ENCODE measurements at regions not wholly inside any gene's neighbourhood (a gene's known extent, or its start where the extent isn't known, plus 50 kb on each side); places are given as distances from the start of the nearest gene placed in this dataset.

- Histone ChIP-seq H3K27me3 (ENCODE audit: control insufficient read depth in 1 of 2, insufficient read depth in 2 of 2, low read length in 2 of 2) (no peaks in the 10 kb centered on the region), H3K4me3 (ENCODE audit: low read depth in 1 of 2, low read length in 2 of 2) (no peak overlapping the region), H3K27ac (ENCODE audit: low read depth, low read length) (no peak overlapping the region), H3K9ac (ENCODE audit: low read length) (no peak overlapping the region), H3K9me3 (ENCODE audit: low read length) (no peaks in the 10 kb centered on the region), H3K4me1 (ENCODE audit: insufficient read depth, low read length) (no peaks in the 10 kb centered on the region), H3K36me3 (ENCODE audit: insufficient read depth, low read length) (no peaks in the 10 kb centered on the region)
Measured at GRCh38 chr7:114832906-114833595, 88.8 kb upstream of the MDFIC start.

- Histone ChIP-seq H3K4me3 (ENCODE audit: low read depth in 1 of 2, low read length in 2 of 2) (no peak overlapping the region), H3K36me3 (ENCODE audit: insufficient read depth, low read length) (no peaks in the 10 kb centered on the region), H3K9me3 (ENCODE audit: low read length) (no peaks in the 10 kb centered on the region), H3K4me1 (ENCODE audit: insufficient read depth, low read length) (no peaks in the 10 kb centered on the region), H3K27ac (ENCODE audit: low read depth, low read length) (no peak overlapping the region), H3K27me3 (ENCODE audit: control insufficient read depth in 1 of 2, insufficient read depth in 2 of 2, low read length in 2 of 2) (no peaks in the 10 kb centered on the region), H3K9ac (ENCODE audit: low read length) (no peak overlapping the region)
Measured at GRCh38 chr7:114835303-114835702, 86.6 kb upstream of the MDFIC start.

GRCh38 chr7:114835861-114836260 lies 86.0 kb upstream of the MDFIC start:
- Histone ChIP-seq H3K9ac (ENCODE audit: low read length) (no peak overlapping the region), H3K4me1 (ENCODE audit: insufficient read depth, low read length) (no peaks in the 10 kb centered on the region), H3K36me3 (ENCODE audit: insufficient read depth, low read length) (no peaks in the 10 kb centered on the region), H3K9me3 (ENCODE audit: low read length) (no peaks in the 10 kb centered on the region), H3K27me3 (ENCODE audit: control insufficient read depth in 1 of 2, insufficient read depth in 2 of 2, low read length in 2 of 2) (no peaks in the 10 kb centered on the region), H3K27ac (ENCODE audit: low read depth, low read length) (no peak overlapping the region), H3K4me3 (ENCODE audit: low read depth in 1 of 2, low read length in 2 of 2) (no peak overlapping the region)

GRCh38 chr7:114842551-114843065 lies 79.3 kb upstream of the MDFIC start:
- Histone ChIP-seq H3K36me3 (ENCODE audit: insufficient read depth, low read length) (no peaks in the 10 kb centered on the region), H3K4me3 (ENCODE audit: low read depth in 1 of 2, low read length in 2 of 2) (no peak overlapping the region), H3K4me1 (ENCODE audit: insufficient read depth, low read length) (peaks cover 4% of the 10 kb centered on the region), H3K9me3 (ENCODE audit: low read length) (no peaks in the 10 kb centered on the region), H3K27me3 (ENCODE audit: control insufficient read depth in 1 of 2, insufficient read depth in 2 of 2, low read length in 2 of 2) (no peaks in the 10 kb centered on the region), H3K27ac (ENCODE audit: low read depth, low read length) (no peak overlapping the region), H3K9ac (ENCODE audit: low read length) (no peak overlapping the region)

- no peak overlapping the region for H3K27ac ChIP-seq (ENCODE audit: low read depth, low read length)
- no peaks in the 10 kb centered on the region for H3K36me3 ChIP-seq (ENCODE audit: insufficient read depth, low read length)
- H3K4me1 ChIP-seq (ENCODE audit: insufficient read depth, low read length): peaks cover 4% of the 10 kb centered on the region
- no peaks in the 10 kb centered on the region for H3K27me3 ChIP-seq (ENCODE audit: control insufficient read depth in 1 of 2, insufficient read depth in 2 of 2, low read length in 2 of 2)
- H3K9me3 ChIP-seq (ENCODE audit: low read length): no peaks in the 10 kb centered on the region
- H3K9ac ChIP-seq (ENCODE audit: low read length): no peak overlapping the region
- H3K4me3 ChIP-seq (ENCODE audit: low read depth in 1 of 2, low read length in 2 of 2): no peak overlapping the region
Measured at GRCh38 chr7:114843102-114843501, 78.8 kb upstream of the MDFIC start.

GRCh38 chr7:114851406-114852061 lies 70.4 kb upstream of the MDFIC start:
- Histone ChIP-seq H3K27me3 (ENCODE audit: control insufficient read depth in 1 of 2, insufficient read depth in 2 of 2, low read length in 2 of 2) (no peaks in the 10 kb centered on the region), H3K9me3 (ENCODE audit: low read length) (no peaks in the 10 kb centered on the region), H3K27ac (ENCODE audit: low read depth, low read length) (no peak overlapping the region), H3K9ac (ENCODE audit: low read length) (no peak overlapping the region), H3K4me1 (ENCODE audit: insufficient read depth, low read length) (peaks cover 8% of the 10 kb centered on the region), H3K36me3 (ENCODE audit: insufficient read depth, low read length) (no peaks in the 10 kb centered on the region), H3K4me3 (ENCODE audit: low read depth in 1 of 2, low read length in 2 of 2) (no peak overlapping the region)

- H3K27me3 ChIP-seq (ENCODE audit: control insufficient read depth in 1 of 2, insufficient read depth in 2 of 2, low read length in 2 of 2): no peaks in the 10 kb centered on the region
- no peak overlapping the region for H3K4me3 ChIP-seq (ENCODE audit: low read depth in 1 of 2, low read length in 2 of 2)
- no peaks in the 10 kb centered on the region for H3K36me3 ChIP-seq (ENCODE audit: insufficient read depth, low read length)
- H3K9me3 ChIP-seq (ENCODE audit: low read length): no peaks in the 10 kb centered on the region
- no peak overlapping the region for H3K9ac ChIP-seq (ENCODE audit: low read length)
- peaks cover 8% of the 10 kb centered on the region for H3K4me1 ChIP-seq (ENCODE audit: insufficient read depth, low read length)
- H3K27ac ChIP-seq (ENCODE audit: low read depth, low read length): no peak overlapping the region
Measured at GRCh38 chr7:114852293-114852692, 69.6 kb upstream of the MDFIC start.

GRCh38 chr7:114853189-114853588 lies 68.7 kb upstream of the MDFIC start:
- H3K27me3 ChIP-seq (ENCODE audit: control insufficient read depth in 1 of 2, insufficient read depth in 2 of 2, low read length in 2 of 2): no peaks in the 10 kb centered on the region
- H3K9me3 ChIP-seq (ENCODE audit: low read length): no peaks in the 10 kb centered on the region
- no peak overlapping the region for H3K4me3 ChIP-seq (ENCODE audit: low read depth in 1 of 2, low read length in 2 of 2)
- H3K36me3 ChIP-seq (ENCODE audit: insufficient read depth, low read length): no peaks in the 10 kb centered on the region
- H3K27ac ChIP-seq (ENCODE audit: low read depth, low read length): no peak overlapping the region
- H3K4me1 ChIP-seq (ENCODE audit: insufficient read depth, low read length): peaks cover 8% of the 10 kb centered on the region
- H3K9ac ChIP-seq (ENCODE audit: low read length): no peak overlapping the region

- H3K4me3 ChIP-seq (ENCODE audit: low read depth in 1 of 2, low read length in 2 of 2): no peak overlapping the region
- no peaks in the 10 kb centered on the region for H3K9me3 ChIP-seq (ENCODE audit: low read length)
- H3K4me1 ChIP-seq (ENCODE audit: insufficient read depth, low read length): peaks cover 8% of the 10 kb centered on the region
- no peaks in the 10 kb centered on the region for H3K27me3 ChIP-seq (ENCODE audit: control insufficient read depth in 1 of 2, insufficient read depth in 2 of 2, low read length in 2 of 2)
- no peaks in the 10 kb centered on the region for H3K36me3 ChIP-seq (ENCODE audit: insufficient read depth, low read length)
- no peak overlapping the region for H3K9ac ChIP-seq (ENCODE audit: low read length)
- no peak overlapping the region for H3K27ac ChIP-seq (ENCODE audit: low read depth, low read length)
Measured at GRCh38 chr7:114854369-114854768, 67.5 kb upstream of the MDFIC start.

GRCh38 chr7:114856625-114857024 lies 65.3 kb upstream of the MDFIC start:
- no peaks in the 10 kb centered on the region for H3K36me3 ChIP-seq (ENCODE audit: insufficient read depth, low read length)

GRCh38 chr7:114857605-114858004 lies 64.3 kb upstream of the MDFIC start:
- Histone ChIP-seq H3K9me3 (ENCODE audit: low read length) (no peaks in the 10 kb centered on the region), H3K4me3 (ENCODE audit: low read depth in 1 of 2, low read length in 2 of 2) (no peak overlapping the region), H3K27me3 (ENCODE audit: control insufficient read depth in 1 of 2, insufficient read depth in 2 of 2, low read length in 2 of 2) (no peaks in the 10 kb centered on the region), H3K9ac (ENCODE audit: low read length) (no peak overlapping the region), H3K36me3 (ENCODE audit: insufficient read depth, low read length) (no peaks in the 10 kb centered on the region), H3K4me1 (ENCODE audit: insufficient read depth, low read length) (no peaks in the 10 kb centered on the region), H3K27ac (ENCODE audit: low read depth, low read length) (no peak overlapping the region)

More at GRCh38 chr7:114856625-114857024, 65.3 kb upstream of the MDFIC start:
- H3K9me3 ChIP-seq (ENCODE audit: low read length): no peaks in the 10 kb centered on the region
- H3K9ac ChIP-seq (ENCODE audit: low read length): no peak overlapping the region
- H3K4me3 ChIP-seq (ENCODE audit: low read depth in 1 of 2, low read length in 2 of 2): no peak overlapping the region
- H3K27ac ChIP-seq (ENCODE audit: low read depth, low read length): no peak overlapping the region
- H3K4me1 ChIP-seq (ENCODE audit: insufficient read depth, low read length): peaks cover under 1% of the 10 kb centered on the region
- no peaks in the 10 kb centered on the region for H3K27me3 ChIP-seq (ENCODE audit: control insufficient read depth in 1 of 2, insufficient read depth in 2 of 2, low read length in 2 of 2)

- H3K4me3 ChIP-seq (ENCODE audit: low read depth in 1 of 2, low read length in 2 of 2): no peak overlapping the region
- H3K36me3 ChIP-seq (ENCODE audit: insufficient read depth, low read length): no peaks in the 10 kb centered on the region
Measured at GRCh38 chr7:114859477-114859876, 62.4 kb upstream of the MDFIC start.

More at GRCh38 chr7:114859477-114859876, 62.4 kb upstream of the MDFIC start:
- Histone ChIP-seq H3K27ac (ENCODE audit: low read depth, low read length) (no peak overlapping the region), H3K27me3 (ENCODE audit: control insufficient read depth in 1 of 2, insufficient read depth in 2 of 2, low read length in 2 of 2) (no peaks in the 10 kb centered on the region), H3K9ac (ENCODE audit: low read length) (no peak overlapping the region), H3K9me3 (ENCODE audit: low read length) (no peaks in the 10 kb centered on the region), H3K4me1 (ENCODE audit: insufficient read depth, low read length) (peaks cover 5% of the 10 kb centered on the region)
